Astrocyte (in vitro differentiated cells and primary cell): ENCODE measurements at regions not wholly inside any gene's neighbourhood (a gene's known extent, or its start where the extent isn't known, plus 50 kb on each side); places are given as distances from the start of the nearest gene placed in this dataset.

ENCODE experiments used
- EZH2 ChIP-seq: IDR thresholded peaks from 2 replicates; pipeline ENCODE4 v1.6.1; 2012; ENCODE audit warnings: mild to moderate bottlenecking, low read length, inconsistent platforms; ENCODE audit not compliant: insufficient read depth
- TF ChIP-seq, protein P1 (sequence below): IDR thresholded peaks from 2 replicates; pipeline ENCODE4 v1.5.1; 2011; ENCODE audit warnings: low read depth, mild to moderate bottlenecking, inconsistent platforms, low read length, moderate library complexity; ENCODE audit not compliant: insufficient read depth

DNA sequence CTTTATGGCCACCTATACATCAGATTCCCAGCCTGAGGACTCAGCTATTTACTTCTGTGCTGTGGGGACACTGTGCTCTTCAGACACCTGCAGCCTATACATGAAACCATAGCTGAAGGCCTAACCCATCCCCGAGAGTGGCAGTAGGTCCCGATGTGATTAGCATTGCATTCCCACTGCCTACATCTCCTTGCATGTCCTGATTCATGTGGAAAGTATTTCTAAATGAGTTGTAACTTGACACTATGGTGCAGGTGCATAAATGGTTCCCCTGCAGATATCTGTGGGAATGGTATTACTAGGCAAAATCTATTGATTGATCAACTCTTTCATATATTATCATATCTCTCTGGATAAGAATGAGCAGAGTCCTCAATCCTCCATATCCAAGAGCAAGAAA is 433.5 kb downstream of the DAD1 start:
- TF ChIP-seq, protein P1, sequence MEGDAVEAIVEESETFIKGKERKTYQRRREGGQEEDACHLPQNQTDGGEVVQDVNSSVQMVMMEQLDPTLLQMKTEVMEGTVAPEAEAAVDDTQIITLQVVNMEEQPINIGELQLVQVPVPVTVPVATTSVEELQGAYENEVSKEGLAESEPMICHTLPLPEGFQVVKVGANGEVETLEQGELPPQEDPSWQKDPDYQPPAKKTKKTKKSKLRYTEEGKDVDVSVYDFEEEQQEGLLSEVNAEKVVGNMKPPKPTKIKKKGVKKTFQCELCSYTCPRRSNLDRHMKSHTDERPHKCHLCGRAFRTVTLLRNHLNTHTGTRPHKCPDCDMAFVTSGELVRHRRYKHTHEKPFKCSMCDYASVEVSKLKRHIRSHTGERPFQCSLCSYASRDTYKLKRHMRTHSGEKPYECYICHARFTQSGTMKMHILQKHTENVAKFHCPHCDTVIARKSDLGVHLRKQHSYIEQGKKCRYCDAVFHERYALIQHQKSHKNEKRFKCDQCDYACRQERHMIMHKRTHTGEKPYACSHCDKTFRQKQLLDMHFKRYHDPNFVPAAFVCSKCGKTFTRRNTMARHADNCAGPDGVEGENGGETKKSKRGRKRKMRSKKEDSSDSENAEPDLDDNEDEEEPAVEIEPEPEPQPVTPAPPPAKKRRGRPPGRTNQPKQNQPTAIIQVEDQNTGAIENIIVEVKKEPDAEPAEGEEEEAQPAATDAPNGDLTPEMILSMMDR = no peak
- no peak for TF ChIP-seq EZH2
